GM23338 (cell line): ENCODE measurements at regions not wholly inside any gene's neighbourhood (a gene's known extent, or its start where the extent isn't known, plus 50 kb on each side); places are given as distances from the start of the nearest gene placed in this dataset.

ENCODE experiments used
- ATAC-seq: fragments of 200-7000 bp; cut with Tn5 transposase; 3 replicates; pipeline ENCODE4 v1.9.1; 2020
- DNase-seq: peaks from one replicate; pipeline ENCODE4 v3.0.0-alpha.2; 2015; ENCODE audit warnings: low spot score
- H2AFZ ChIP-seq: fragments of 200-600 bp; sonication (generic); 2 replicates; pipeline ENCODE4 v1.8.0; 2016; ENCODE audit warnings: antibody characterized with exemption, mild to moderate bottlenecking, moderate library complexity
- H3F3A ChIP-seq: fragments of 200-600 bp; sonication (generic); replicated peaks from 2 replicates; pipeline ENCODE4 v1.8.0; 2017; ENCODE audit warnings: antibody characterized with exemption, mixed run types, low read depth
- H3K27ac ChIP-seq: fragments of 200-600 bp; sonication (generic); 2 replicates; pipeline ENCODE4 v1.6.1; 2016; ENCODE audit warnings: low read depth
- H3K27me3 ChIP-seq: fragments of 200-600 bp; sonication (generic); 2 replicates; pipeline ENCODE4 v1.8.0; 2016; ENCODE audit warnings: mild to moderate bottlenecking, mixed run types, moderate library complexity; ENCODE audit not compliant: insufficient read depth
- H3K36me3 ChIP-seq: fragments of 200-600 bp; sonication (generic); 2 replicates; pipeline ENCODE4 v1.8.0; 2016; ENCODE audit warnings: mild to moderate bottlenecking; ENCODE audit not compliant: insufficient read depth
- H3K4me1 ChIP-seq: fragments of 200-600 bp; sonication (generic); 2 replicates; pipeline ENCODE4 v1.8.0; 2016; ENCODE audit warnings: mild to moderate bottlenecking, moderate library complexity; ENCODE audit not compliant: insufficient read depth
- H3K4me2 ChIP-seq: fragments of 200-600 bp; sonication (generic); 2 replicates; pipeline ENCODE4 v1.7.1; 2017; ENCODE audit warnings: mixed run types
- H3K4me3 ChIP-seq: fragments of 200-600 bp; sonication (generic); 2 replicates; pipeline ENCODE4 v1.6.1; 2016; ENCODE audit warnings: mixed run types
- H3K79me2 ChIP-seq: fragments of 200-600 bp; sonication (generic); replicated peaks from 2 replicates; pipeline ENCODE4 v1.8.0; 2017; ENCODE audit warnings: mild to moderate bottlenecking; ENCODE audit not compliant: insufficient read depth
- H3K9me2 ChIP-seq: fragments of 200-600 bp; sonication (generic); 2 replicates; pipeline ENCODE4 v1.8.0; 2017; ENCODE audit not compliant: insufficient read depth
- H4K20me1 ChIP-seq: fragments of 200-600 bp; sonication (generic); replicated peaks from 2 replicates; pipeline ENCODE4 v1.8.0; 2017; ENCODE audit warnings: mild to moderate bottlenecking; ENCODE audit not compliant: insufficient read depth
- H3K27ac Mint-ChIP-seq: 2 replicates; pipeline ENCODE4 v1.8.0; 2020; ENCODE audit warnings: inconsistent platforms, mild to moderate bottlenecking, moderate library complexity, mixed read lengths
- H3K27me3 Mint-ChIP-seq: 3 replicates; pipeline ENCODE4 v1.8.0; 2022; ENCODE audit warnings: low read depth, mild to moderate bottlenecking, moderate library complexity, mixed read lengths, inconsistent platforms; ENCODE audit not compliant: insufficient read depth, poor library complexity
- H3K36me3 Mint-ChIP-seq: 3 replicates; pipeline ENCODE4 v1.8.0; 2021; ENCODE audit warnings: low read depth, mild to moderate bottlenecking, inconsistent platforms, moderate library complexity, mixed read lengths
- H3K4me1 Mint-ChIP-seq: 3 replicates; pipeline ENCODE4 v1.8.0; 2020; ENCODE audit warnings: mild to moderate bottlenecking, inconsistent platforms, mixed read lengths
- H3K4me3 Mint-ChIP-seq: 3 replicates; pipeline ENCODE4 v1.8.0; 2021; ENCODE audit warnings: moderate library complexity, mild to moderate bottlenecking, inconsistent platforms, mixed read lengths
- H3K9me3 Mint-ChIP-seq: 3 replicates; pipeline ENCODE4 v1.8.0; 2020; ENCODE audit warnings: moderate library complexity, mild to moderate bottlenecking, inconsistent platforms, mixed read lengths
- CREB1 ChIP-seq: fragments of 250-450 bp; sonication (Bioruptor Pico); IDR thresholded peaks from 2 replicates; pipeline ENCODE4 v1.5.0; 2020; ENCODE audit warnings: low read depth, mild to moderate bottlenecking, moderate library complexity
- EZH2 ChIP-seq: fragments of 200-600 bp; sonication (generic); IDR thresholded peaks from one replicate; pipeline ENCODE4 v1.8.0; 2017; ENCODE audit warnings: antibody characterized with exemption, mild to moderate bottlenecking, low read depth; ENCODE audit not compliant: unreplicated experiment
- EZH2phosphoT487 ChIP-seq: fragments of 200-600 bp; sonication (generic); IDR thresholded peaks from one replicate; pipeline ENCODE4 v1.8.1; 2018; ENCODE audit warnings: antibody characterized with exemption; ENCODE audit not compliant: unreplicated experiment
- NANOG ChIP-seq: IDR thresholded peaks from 2 replicates; pipeline ENCODE4 v1.6.1; 2016; ENCODE audit warnings: antibody characterized with exemption, borderline replicate concordance
- REST ChIP-seq: IDR thresholded peaks from one replicate; pipeline ENCODE4 v1.6.1; 2018; ENCODE audit warnings: antibody characterized with exemption; ENCODE audit not compliant: unreplicated experiment

GRCh38 chr4:41866799-41867677, 68.2 kb upstream of the TMEM33 start (continued):
- TF ChIP-seq REST (no peak), CREB1 (CRISPR knock-in tag) (no peak)

- peak; percentile 27 for TF ChIP-seq EZH2phosphoT487
- TF ChIP-seq CREB1 (CRISPR knock-in tag) = no peak
- no peak for TF ChIP-seq NANOG
- TF ChIP-seq REST = no peak
- TF ChIP-seq EZH2 = peak; percentile 88
- Histone ChIP-seq H3K27ac (no peak overlapping the region), H3K9me2 (no peaks in the 10 kb centered on the region), H3K4me1 (peaks cover 58% of the 10 kb centered on the region), H3F3A (peaks cover 7% of the 10 kb centered on the region), H4K20me1 (peaks cover 20% of the 10 kb centered on the region), H3K36me3 (no peaks in the 10 kb centered on the region), H3K27me3 (peaks cover 99% of the 10 kb centered on the region), H3K4me3 (peak overlapping the region; percentile 51), H3K4me2 (peak overlapping the region; percentile 82), H3K79me2 (no peaks in the 10 kb centered on the region), H2AFZ (peak overlapping the region; percentile 69; the same call in 1 of the 2 replicates)
- DNase-seq = peak; percentile 58
- Mint-ChIP-seq H3K36me3 (no peaks in the 10 kb centered on the region), H3K4me3 (peak overlapping the region; percentile 70), H3K27ac (no peak overlapping the region), H3K27me3 (peaks cover 81% of the 10 kb centered on the region), H3K9me3 (no peaks in the 10 kb centered on the region), H3K4me1 (peaks cover 39% of the 10 kb centered on the region)
- peak; percentile 46 for ATAC-seq
These were observed 69.0 kb upstream of the TMEM33 start for GRCh38 chr4:41865981-41866798.
